SU-DHL-6 (cell line): ENCODE measurements at regions not wholly inside any gene's neighbourhood (a gene's known extent, or its start where the extent isn't known, plus 50 kb on each side); places are given as distances from the start of the nearest gene placed in this dataset.

Experiments used
- H2AFZ ChIP-seq: fragments of 200-600 bp; sonication (generic); 2 replicates; pipeline ENCODE4 v1.6.1; 2014; ENCODE audit warnings: low read depth, mild to moderate bottlenecking, moderate library complexity, mixed read lengths, antibody characterized with exemption, low read length; ENCODE audit not compliant: severe bottlenecking
- H3F3A ChIP-seq: fragments of 200-600 bp; shearing (Covaris generic); 2 replicates; pipeline ENCODE4 v1.6.0; 2016; ENCODE audit warnings: antibody characterized with exemption, mild to moderate bottlenecking; ENCODE audit not compliant: insufficient read depth
- H3K27ac ChIP-seq: fragments of 200-600 bp; sonication (generic); 2 replicates; pipeline ENCODE4 v1.5.1; 2016; ENCODE audit warnings: low read depth, mild to moderate bottlenecking, low read length, moderate library complexity, mixed read lengths
- H3K27me3 ChIP-seq: fragments of 200-600 bp; sonication (generic), shearing (Covaris generic); 2 replicates; pipeline ENCODE4 v1.6.0; 2014; ENCODE audit warnings: mild to moderate bottlenecking, low read length
- H3K36me3 ChIP-seq: fragments of 200-600 bp; sonication (generic); 2 replicates; pipeline ENCODE4 v1.6.1; 2014; ENCODE audit warnings: mild to moderate bottlenecking, low read length, mixed read lengths
- H3K4me2 ChIP-seq: fragments of 300-600, 200-600 bp; shearing (Covaris generic), sonication (generic); 2 replicates; pipeline ENCODE4 v1.6.0; 2014; ENCODE audit warnings: low read length, low read depth, mild to moderate bottlenecking; ENCODE audit not compliant: poor library complexity, severe bottlenecking
- H3K4me3 ChIP-seq: fragments of 200-600 bp; sonication (generic); 2 replicates; pipeline ENCODE4 v1.5.1; 2014; ENCODE audit warnings: antibody characterized with exemption, low read length, mild to moderate bottlenecking, mixed read lengths; ENCODE audit not compliant: insufficient read depth, poor library complexity, severe bottlenecking
- H3K79me2 ChIP-seq: fragments of 200-600 bp; sonication (generic); 2 replicates; pipeline ENCODE4 v1.6.1; 2014; ENCODE audit warnings: mild to moderate bottlenecking, low read length, moderate library complexity; ENCODE audit not compliant: insufficient read depth
- H3K9ac ChIP-seq: fragments of 200-600 bp; sonication (generic); 2 replicates; pipeline ENCODE4 v1.7.0; 2014; ENCODE audit warnings: mild to moderate bottlenecking, low read length
- H3K9me2 ChIP-seq: fragments of 200-600 bp; sonication (generic); replicated peaks from 2 replicates; pipeline ENCODE4 v1.6.1; 2014; ENCODE audit warnings: low read length; ENCODE audit not compliant: insufficient read depth
- H3K9me3 ChIP-seq: fragments of 200-600 bp; sonication (generic); 2 replicates; pipeline ENCODE4 v1.6.1; 2014; ENCODE audit warnings: low read length, mixed read lengths; ENCODE audit not compliant: insufficient read depth
- H4K20me1 ChIP-seq: fragments of 200-600 bp; sonication (generic); 2 replicates; pipeline ENCODE4 v1.6.1; 2014; ENCODE audit warnings: low read depth, mild to moderate bottlenecking, antibody characterized with exemption, low read length, moderate library complexity, mixed read lengths
- EZH2phosphoT487 ChIP-seq: fragments of 200-600 bp; sonication (generic), shearing (Covaris generic); conservative IDR thresholded peaks from 2 replicates; pipeline ENCODE4 v1.6.1; 2018; ENCODE audit warnings: mild to moderate bottlenecking, antibody characterized with exemption, low read length, moderate library complexity, mixed read lengths
- TF ChIP-seq, protein P1 (sequence below): fragments of 200-600 bp; sonication (generic); IDR thresholded peaks from one replicate; pipeline ENCODE4 v1.5.1; 2017; ENCODE audit warnings: antibody characterized with exemption, mild to moderate bottlenecking, low read length, moderate library complexity; ENCODE audit not compliant: insufficient read depth, poor library complexity, severe bottlenecking

DNA sequence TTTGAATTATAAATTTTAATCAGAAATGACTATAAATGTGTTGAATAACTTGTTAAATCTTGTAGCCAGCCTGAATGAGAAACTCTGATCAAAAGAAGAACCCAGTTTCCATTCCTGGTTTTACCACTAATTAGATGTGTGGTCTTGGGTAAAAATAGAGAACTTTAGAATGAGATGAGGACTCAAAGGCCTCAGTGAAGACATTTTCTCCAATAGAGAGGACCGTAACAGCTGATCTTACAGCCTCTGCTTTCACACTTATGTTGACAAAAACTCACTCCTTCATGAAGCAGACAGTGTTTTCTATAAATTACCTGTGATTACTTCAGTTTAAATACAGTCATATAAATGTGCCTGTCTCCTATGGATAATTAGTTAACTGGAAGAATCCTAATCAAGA, 200.1 kb upstream of the MEOX2 start:
- Histone ChIP-seq H3K9ac (no peak overlapping the region), H4K20me1 (no peaks in the 10 kb centered on the region), H3K9me2 (no peaks in the 10 kb centered on the region), H3K79me2 (no peaks in the 10 kb centered on the region), H3K9me3 (no peaks in the 10 kb centered on the region), H3F3A (no peaks in the 10 kb centered on the region), H3K4me3 (no peak overlapping the region), H3K27me3 (no peaks in the 10 kb centered on the region), H3K4me2 (no peak overlapping the region), H3K36me3 (no peaks in the 10 kb centered on the region), H2AFZ (no peak overlapping the region), H3K27ac (no peak overlapping the region)
- no peak for TF ChIP-seq EZH2phosphoT487
- TF ChIP-seq, protein P1, sequence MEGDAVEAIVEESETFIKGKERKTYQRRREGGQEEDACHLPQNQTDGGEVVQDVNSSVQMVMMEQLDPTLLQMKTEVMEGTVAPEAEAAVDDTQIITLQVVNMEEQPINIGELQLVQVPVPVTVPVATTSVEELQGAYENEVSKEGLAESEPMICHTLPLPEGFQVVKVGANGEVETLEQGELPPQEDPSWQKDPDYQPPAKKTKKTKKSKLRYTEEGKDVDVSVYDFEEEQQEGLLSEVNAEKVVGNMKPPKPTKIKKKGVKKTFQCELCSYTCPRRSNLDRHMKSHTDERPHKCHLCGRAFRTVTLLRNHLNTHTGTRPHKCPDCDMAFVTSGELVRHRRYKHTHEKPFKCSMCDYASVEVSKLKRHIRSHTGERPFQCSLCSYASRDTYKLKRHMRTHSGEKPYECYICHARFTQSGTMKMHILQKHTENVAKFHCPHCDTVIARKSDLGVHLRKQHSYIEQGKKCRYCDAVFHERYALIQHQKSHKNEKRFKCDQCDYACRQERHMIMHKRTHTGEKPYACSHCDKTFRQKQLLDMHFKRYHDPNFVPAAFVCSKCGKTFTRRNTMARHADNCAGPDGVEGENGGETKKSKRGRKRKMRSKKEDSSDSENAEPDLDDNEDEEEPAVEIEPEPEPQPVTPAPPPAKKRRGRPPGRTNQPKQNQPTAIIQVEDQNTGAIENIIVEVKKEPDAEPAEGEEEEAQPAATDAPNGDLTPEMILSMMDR: no peak

DNA sequence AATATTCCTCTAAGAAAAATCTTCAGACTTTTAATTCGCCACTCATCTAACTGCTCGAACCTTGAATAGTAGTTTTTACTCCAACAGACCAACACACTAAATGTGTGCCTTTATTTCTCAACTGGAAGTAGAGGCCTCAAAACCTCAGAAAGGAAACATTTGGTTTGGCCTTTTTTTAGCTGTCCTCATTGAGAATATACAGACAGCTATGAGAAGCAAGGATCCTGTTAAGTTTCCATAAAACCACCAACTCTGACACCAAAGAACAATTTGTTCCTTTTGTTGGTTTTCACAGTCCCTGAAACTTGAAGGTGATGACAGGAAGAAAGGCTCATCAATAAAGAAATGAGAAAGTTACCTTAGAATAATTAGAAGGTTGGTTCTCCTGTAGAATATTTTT, 199.2 kb upstream of the MEOX2 start:
- H3K9ac ChIP-seq: no peak overlapping the region
- no peaks in the 10 kb centered on the region for H3K9me2 ChIP-seq
- no peak overlapping the region for H3K4me3 ChIP-seq
- no peak overlapping the region for H2AFZ ChIP-seq
- H3K36me3 ChIP-seq: no peaks in the 10 kb centered on the region
- TF ChIP-seq, protein P1: no peak
- no peak for TF ChIP-seq EZH2phosphoT487
- no peak overlapping the region for H3K4me2 ChIP-seq
- H3K27me3 ChIP-seq: no peaks in the 10 kb centered on the region
- no peaks in the 10 kb centered on the region for H3K9me3 ChIP-seq
- H3F3A ChIP-seq: no peaks in the 10 kb centered on the region
- no peak overlapping the region for H3K27ac ChIP-seq
- H4K20me1 ChIP-seq: no peaks in the 10 kb centered on the region
- no peaks in the 10 kb centered on the region for H3K79me2 ChIP-seq

DNA sequence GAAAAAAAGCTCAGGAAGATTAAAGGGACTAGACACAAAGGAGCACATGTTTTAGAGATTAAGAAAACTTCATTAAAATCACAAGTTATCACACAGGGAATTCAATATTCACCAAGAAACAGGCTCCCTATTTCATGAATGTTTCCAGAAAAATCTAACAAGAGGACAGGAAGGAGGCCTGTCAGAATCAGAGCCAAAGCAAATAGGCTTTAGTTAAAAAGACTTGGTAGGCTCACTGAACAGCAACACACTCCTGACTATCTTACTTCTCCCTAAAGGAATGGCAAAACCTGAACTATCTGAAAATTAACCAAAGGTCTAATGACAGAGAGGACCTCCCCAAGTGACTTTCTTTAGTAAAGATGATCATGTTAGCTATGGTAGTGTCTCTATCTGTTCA, 188.3 kb upstream of the MEOX2 start:
- H3K36me3 ChIP-seq: no peaks in the 10 kb centered on the region
- H3F3A ChIP-seq: no peaks in the 10 kb centered on the region
- no peaks in the 10 kb centered on the region for H4K20me1 ChIP-seq
- TF ChIP-seq, protein P1: no peak
- no peak for TF ChIP-seq EZH2phosphoT487
- H3K27ac ChIP-seq: no peak overlapping the region
- H3K9ac ChIP-seq: no peak overlapping the region
- no peaks in the 10 kb centered on the region for H3K9me2 ChIP-seq
- no peaks in the 10 kb centered on the region for H3K79me2 ChIP-seq
- no peak overlapping the region for H3K4me2 ChIP-seq
- H3K4me3 ChIP-seq: no peak overlapping the region
- H2AFZ ChIP-seq: no peak overlapping the region
- no peaks in the 10 kb centered on the region for H3K27me3 ChIP-seq
- no peaks in the 10 kb centered on the region for H3K9me3 ChIP-seq
